8988T (cell line): ENCODE measurements at regions not wholly inside any gene's neighbourhood (a gene's known extent, or its start where the extent isn't known, plus 50 kb on each side); places are given as distances from the start of the nearest gene placed in this dataset.
"Not testable (repeated sequence)": the region's sequence is repeated elsewhere in the genome, so short reads cannot be mapped to it uniquely, and the experiment has no call there.

Source experiments
- DNase-seq: peaks from one replicate; pipeline ENCODE4 v3.0.0; 2011

DNA sequence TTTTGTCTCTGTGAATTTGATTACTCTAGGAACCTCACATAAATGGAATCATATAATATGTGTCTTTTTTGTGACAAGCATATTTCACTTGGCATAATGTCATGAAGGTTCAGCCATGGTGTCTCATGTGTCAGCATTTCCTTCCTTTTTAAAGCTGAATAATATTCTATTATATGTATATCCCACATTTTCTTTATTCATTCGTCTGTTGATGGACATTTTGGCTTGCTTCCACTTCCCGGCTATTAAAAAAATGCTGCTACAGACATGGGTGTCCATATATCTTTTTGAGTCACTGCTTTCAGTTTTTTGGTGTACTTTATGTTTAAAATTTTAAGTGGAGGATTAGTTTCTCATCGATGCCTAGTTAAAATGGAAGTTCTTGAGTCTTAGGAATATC is 59.8 kb upstream of the C5orf63 start:
- no peak for DNase-seq

DNA sequence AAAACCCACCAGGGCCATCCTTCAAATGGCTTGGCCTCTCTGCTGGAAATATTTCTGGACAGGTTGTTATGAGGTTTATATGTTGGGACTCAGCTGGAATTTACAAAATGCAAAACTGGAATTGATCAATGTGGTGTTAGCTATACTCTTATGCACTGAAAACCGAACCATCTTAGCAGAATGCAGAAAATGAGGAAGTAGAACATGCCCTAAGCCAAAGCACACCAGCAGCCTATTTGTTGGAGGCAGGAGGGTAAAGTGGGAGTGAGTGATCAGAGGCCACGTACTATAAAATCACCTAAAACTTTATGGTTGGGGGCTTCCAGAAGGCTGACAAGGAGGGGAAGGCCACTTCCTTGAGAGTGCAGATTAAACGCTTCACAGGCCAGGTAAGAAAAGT is 63.6 kb upstream of the C5orf63 start:
- no peak for DNase-seq

DNA sequence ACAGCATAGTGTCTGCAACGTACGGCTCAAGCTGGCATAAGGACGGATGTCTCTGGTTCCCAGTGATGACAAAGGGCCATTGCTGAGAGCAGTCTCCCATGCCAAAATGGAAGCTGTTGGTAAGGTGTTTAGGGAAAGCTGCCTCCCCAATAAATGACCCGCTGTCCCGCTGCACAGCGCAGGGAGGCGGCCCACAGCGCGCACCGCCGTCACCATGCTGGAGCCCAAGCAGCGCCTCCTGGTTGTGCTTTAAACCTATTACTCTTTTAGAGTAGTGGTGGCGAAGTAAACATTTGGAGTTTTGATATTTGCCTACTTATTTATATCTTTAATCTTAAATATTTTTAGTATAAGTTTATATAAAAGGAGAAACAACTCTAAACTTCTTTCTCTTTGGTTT is 70.4 kb upstream of the C5orf63 start:
- DNase-seq = no peak

DNA sequence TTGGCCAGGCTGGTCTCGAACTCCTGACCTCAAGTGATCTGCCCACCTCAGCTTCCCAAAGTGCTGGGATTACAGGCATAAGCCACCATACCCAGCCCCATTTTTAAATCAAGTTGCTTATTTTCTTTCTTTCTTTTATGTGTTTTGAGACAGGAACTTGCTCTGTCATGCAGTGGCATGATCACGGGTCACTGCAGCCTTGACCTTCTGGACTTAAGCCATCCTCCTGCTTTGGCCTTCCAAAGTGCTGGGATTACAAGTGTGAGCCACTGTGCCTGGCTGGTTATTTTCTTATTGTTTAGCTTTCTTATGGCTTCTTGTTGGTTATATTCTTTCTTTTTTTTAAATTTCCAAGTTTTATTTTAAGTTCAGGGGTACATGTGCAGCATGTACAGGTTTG is 79.7 kb upstream of the C5orf63 start:
- no peak for DNase-seq

DNA sequence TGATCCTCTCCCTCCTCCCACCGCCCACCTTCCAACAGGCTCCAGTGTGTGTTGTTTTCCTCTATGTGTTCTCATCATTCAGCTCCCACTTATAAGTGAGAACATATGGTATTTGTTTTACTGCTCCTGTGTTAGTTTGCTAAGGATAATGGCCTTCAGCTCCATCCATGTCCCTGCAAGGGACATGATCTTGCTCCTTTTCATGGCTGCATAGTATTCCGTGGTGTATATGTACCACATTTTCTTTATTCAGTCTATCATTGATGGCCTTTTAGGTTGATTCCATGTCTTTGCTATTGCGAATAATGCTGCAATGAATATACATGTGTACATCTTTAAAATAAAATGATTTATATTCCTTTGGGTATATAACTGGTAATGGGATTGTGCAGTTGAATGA is 80.2 kb upstream of the C5orf63 start:
- no peak for DNase-seq

DNA sequence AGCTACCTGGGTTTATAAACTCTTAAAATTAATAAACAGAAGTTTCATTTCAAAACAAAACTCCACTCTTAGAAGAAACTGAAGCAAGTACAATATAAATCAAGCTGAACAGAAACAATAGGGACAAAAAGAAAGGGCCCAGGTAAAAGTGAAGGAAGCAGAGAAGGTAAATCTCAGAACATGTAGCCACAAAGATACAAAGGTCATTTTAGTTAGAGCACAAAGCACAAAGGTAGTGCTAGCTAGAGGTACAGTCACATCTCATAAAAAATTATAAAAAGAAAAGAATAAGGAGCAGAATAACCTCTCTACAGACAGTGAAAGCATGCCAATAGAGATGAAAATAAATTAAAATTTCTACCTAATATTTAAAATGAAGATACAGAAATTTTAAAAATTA is 90.4 kb upstream of the C5orf63 start:
- no peak for DNase-seq

DNA sequence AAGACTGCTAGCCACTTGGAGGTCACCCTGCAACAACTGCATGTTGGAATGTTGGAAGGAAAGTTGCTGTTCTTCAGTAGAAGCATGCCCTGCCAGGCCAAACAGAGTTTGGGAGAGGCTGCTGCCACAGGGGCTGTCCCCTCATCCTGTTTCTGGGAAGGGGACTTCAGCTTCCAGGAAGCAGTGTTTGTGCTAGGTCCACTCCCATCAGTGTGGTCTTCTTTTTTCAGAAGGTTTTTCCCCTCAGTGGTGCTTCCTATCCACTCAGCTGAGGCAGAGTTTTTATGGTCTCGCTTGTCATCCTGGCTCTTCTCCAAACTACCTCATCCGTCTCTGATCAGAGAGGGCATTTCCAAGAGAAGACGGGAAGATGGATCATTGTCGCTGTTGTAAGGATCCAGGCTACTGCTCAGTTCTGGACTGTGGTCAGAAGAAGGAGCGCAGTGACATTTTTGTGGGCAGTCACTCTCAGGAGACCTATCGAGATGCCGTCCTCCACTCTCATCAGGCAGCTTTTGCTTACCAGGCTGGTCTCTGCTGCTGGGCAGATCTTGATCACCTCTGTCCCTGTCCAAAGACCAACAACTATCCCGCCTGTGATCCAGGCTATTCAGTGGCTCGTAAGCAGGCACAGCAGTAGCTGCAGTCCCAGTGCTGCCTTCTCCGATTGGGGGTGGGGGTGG is 97.8 kb upstream of the C5orf63 start:
- DNase-seq = no peak

DNA sequence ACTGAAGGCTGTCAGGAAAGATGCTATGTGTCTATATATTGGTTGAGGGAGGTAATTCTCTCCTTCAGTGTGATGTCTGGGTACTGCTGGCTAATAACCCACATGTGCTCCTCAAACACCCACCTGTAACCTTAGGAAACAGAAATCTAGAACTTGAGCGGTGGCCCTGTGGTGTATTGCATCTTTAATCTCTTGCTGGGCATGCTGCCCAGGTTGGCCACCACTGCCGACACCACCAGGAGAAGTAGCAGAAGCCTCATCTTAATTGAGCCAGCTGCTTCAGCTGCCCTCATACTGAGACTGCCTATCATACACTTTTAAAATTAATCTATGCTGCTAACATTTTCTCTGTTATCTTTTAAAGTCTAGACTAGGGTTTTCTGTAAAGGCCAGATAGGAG is 103.5 kb upstream of the C5orf63 start:
- no peak for DNase-seq

DNA sequence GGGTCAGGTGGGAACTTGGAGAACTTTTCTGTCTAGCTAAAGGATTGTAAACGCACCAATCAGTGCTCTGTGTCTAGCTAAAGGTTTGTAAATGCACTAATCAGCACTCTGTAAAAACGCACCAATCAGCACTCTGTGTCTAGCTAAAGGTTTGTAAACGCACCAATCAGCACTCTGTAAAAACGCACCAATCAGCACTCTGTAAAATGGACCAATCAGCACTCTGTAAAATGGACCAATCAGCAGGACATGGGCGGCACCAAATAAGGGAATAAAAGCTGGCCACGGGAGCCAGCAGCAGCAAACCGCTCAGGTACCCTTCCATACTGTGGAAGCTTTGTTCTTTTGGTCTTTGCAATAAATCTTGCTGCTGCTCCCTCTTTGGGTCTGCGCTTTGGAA is 108.0 kb upstream of the MEGF10 start:
- not testable (repeated sequence) for DNase-seq

DNA sequence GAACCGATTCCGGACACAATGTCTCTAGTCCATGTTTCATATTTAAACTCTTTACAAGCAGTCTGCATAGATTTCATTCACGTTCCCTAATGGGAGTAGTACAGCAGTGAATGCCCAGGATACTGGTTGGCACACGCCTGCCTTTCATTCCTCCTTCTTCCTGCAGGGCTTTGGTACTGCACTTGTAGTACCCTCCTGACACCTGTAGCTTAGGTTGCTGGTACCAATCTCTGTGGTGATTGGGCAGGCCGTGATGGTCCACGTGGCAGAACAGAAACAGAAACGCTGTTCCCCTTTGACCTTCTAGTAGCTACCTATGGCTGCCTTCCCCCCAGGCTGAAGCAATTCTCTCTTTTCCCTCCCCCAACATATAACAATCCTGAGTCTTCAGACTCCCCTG is 107.3 kb upstream of the MEGF10 start:
- no peak for DNase-seq

DNA sequence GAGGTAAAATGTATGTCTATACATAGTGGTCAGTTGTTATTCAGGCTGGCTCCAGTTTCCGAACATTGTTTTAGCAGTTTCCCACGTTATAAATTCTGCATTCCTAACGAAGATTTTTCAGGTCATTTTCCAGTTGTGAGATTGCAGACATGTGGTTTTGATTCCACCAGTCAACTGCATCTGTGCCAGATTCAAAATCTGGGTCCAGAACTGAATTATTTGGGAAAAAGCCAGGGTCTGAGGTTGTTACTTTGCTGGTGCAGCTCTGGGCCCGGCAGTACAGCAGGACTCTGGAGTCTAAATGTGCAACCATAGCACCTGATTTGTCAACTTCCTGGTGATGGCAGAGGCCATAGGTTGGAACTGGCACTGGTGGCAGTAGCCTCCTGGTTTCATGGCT is 105.7 kb upstream of the MEGF10 start:
- no peak for DNase-seq

DNA sequence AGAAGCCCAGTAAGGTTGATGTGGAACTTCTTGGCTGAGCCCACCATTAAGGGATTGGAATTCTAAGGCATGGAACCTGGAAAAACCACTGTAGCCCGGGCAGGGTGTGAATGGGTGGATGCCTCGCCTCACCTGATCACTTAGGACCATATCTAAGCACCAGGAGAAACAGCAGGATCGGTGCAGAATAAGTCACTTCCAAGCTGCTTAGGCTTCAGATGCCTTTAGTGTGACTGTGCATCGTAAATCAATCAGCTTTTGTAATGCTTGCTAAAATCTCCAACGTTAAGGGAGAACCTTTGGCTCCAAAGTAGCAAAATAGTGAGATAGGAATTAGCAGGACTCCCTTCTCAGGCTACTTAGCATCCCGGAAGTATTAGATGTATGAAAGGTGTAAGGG is 103.9 kb upstream of the MEGF10 start:
- no peak for DNase-seq

DNA sequence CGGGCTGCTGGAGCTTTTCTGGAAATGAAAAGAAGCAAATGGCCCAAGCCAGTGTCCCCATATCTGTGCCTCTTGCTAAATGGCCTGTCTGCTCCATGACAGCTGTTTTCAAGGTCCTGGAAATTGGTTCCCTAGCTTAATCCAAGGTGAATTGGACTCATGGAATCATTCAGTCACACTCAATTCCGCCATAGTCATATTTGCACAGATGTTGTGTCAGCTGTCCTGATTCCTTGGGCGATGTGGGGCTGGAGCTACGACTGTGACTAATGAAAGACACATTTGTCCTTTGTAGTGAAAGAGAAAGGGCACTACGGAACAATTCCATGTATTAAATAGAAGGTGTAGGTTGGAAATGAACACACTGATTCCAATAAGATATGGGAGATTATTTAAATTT is 102.9 kb upstream of the MEGF10 start:
- no peak for DNase-seq

DNA sequence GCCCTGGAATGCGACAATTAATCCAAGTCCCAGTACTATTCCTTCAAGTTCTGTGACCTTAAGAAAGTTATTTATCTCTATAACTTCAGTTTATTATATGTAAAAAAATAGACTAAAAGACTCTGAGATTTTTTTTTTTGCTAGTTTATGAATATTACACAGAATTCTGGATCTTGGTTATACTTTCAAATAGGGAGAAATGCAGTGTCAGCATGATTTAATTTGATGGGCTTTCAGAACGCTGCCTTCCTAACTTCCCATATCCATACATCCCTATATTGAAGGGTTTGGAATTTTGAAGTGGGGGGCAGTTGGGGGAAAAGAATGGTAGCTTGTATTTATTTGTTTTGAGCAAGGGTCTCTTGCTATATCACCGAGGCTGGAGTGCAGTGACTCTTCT is 98.4 kb upstream of the MEGF10 start:
- DNase-seq = no peak

DNA sequence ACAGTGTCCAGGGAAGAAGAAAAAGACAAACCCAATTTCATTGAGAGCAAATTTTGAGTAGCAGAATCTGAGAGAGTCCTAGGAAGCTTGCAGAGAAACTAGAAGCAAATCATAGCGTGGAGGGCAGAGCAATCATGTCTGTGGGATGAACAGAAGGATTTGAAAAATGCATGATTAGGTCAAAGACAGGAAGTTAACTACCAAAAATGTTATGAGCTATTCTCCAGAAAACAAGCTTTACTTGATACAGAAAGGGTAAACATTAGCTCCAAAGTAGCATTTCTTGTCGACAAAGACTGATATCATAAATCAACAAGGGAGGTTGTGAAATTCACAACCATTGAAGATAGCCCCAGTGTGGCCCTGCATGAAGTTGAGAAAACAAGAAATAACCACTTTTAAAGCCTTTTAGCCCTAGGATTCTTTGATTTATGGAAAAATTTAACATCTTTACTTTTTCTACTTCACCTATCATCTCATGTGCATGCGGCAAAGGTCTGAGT is 97.7 kb upstream of the MEGF10 start:
- no peak for DNase-seq

DNA sequence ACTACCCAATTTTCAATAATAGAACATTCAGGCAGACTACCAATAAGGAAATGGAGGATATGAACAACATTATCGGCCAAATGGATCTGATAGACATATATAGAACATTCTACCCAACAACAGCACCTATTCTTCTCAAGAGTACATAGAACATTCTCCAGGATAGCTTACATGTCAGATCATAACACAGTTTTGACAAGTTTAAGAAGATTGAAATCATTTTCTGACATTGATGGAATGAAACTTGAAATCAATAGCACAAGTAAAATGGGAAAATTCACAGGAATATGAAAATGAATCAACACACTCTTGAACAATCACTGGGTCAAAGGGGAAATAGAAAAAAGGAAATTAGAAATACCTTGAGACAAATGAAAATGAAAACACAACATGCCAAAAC is 94.6 kb upstream of the MEGF10 start:
- DNase-seq = no peak

DNA sequence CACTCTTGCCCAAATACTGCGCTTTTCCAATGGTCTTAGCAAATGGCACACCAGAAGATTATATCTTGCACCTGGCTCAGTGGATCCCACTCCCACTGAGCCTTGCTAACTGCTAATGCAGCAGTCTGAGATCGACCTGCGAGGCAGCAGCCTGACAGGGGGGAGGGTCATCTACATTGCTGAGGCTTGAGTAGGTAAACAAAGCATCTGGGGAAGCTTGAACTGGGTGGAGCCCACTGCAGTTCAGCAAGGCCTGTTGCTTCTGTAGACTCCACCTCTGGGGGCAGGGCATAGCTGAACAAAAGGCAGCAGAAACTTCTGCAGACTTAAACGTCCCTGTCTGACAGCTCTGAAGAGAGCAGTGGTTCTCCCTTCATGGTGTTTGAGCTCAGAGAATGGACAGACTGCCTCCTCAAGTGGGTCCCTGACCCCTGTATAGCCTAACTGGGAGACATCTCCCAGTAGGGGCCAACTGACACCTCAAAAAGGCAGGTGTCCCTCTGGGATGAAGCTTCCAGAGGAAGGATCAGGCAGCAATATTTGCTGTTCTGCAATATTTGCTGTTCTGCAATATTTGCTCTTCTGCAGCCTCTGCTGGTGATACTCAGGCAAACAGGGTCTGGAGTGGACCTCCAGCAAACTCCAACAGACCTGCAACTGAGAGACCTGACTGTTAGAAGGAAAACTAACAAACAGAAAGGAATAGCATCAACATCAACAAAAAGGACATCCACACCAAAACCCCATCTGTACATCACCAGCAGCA is 93.0 kb upstream of the MEGF10 start:
- not testable (repeated sequence) for DNase-seq

DNA sequence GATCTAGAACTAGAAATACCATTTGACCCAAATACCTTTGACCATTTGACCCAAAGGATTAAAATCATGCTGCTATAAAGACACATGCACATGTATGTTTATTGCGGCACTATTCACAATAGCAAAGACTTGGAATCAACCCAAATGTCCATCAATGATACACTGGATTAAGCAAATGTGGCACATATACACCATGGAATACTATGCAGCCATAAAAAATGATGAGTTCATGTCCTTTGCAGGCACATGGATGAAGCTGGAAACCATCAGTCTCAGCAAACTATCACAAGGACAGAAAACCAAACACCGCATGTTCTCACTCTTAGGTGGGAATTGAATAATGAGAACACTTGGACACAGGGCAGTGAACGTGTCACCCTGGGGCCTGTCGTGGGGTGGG is 87.9 kb upstream of the MEGF10 start:
- DNase-seq = not testable (repeated sequence)

DNA sequence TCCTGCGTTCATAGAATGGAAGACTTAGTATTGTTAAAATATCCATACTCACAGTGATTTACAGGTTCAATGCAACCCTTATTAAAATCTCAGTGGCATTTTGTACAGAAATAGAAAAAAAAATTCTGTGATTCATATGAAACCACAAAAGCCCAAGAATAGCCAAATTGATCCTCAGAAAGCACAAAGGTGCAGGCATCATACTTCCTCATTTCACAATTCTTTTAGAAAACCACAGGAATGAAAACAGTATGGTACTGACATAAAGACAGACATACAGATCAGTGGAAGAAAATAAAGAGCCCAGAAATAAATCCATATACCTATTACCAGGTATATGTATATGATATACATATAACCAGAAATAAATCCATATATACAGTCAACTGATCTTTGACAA is 86.8 kb upstream of the MEGF10 start:
- DNase-seq = no peak

DNA sequence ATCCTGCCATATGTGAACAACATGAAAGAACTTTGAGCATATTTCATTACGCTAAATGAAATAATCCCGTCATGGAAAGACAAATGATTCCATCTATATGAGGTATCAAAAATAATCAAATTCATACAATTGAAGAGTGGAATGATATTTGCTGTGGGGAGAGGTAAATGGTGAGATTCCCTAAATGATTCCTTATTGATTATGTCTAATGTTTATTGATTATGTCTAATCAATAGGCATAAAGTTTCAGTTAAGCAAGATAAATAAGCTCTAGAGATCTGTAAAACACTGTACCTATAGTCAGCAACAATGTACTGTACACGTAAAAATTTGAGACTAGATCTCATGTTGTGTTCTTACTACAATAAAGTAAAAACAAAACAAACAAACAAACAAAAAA is 85.4 kb upstream of the MEGF10 start:
- no peak for DNase-seq

DNA sequence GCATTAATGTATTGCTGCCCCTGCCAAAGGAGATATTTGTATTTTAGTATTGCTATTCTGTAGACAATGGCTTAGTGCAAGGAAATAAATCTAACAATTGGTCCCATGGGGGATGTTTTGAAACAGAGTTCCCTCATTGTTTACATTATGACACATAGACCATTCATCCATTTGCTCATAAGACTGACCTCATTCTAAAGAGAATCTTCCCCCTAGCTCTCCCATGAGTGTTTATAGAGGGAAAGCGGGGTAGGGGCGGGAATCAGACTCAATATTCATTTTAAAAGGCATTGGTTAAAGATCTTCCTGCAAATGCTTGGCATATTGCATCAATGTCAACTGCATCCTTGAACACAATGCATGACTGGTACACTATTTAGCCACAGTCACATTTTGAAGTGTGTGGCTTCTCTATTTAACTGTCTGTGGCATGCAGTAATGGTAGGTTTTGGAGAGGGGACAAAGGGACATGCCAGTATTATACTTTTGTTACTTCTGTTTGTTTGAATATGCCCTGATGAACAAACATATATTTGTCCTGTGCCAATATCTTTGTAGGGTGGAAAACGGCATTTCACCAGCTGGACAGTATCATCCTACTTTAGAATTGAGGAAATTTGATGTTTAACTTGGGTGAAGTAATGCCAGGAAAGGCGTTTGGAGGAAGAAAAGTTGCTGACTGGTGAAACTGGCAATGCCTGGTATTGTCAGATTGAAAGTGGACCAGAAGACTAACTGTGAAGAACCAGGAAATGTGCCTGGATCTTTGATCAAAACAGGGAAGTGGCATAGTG is 84.1 kb upstream of the MEGF10 start:
- no peak for DNase-seq

DNA sequence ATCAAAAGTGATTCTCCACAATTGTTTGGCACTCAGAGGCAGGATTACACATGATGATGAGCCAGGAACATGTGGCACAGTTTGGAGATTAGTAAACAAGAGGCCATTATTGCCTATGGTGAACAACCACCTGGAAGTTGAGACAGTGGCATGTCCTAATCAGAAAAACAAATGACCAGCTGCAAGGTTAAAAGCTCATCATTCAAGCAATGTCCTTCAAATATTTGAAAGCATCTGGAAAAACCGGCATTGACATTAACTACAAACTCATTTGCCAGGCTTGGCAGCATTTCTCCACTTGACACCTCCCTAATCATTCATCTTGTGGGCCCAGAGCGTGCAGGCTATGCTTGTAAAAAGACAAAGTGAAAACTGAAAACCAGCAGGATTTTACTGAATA is 80.6 kb upstream of the MEGF10 start:
- DNase-seq = no peak

DNA sequence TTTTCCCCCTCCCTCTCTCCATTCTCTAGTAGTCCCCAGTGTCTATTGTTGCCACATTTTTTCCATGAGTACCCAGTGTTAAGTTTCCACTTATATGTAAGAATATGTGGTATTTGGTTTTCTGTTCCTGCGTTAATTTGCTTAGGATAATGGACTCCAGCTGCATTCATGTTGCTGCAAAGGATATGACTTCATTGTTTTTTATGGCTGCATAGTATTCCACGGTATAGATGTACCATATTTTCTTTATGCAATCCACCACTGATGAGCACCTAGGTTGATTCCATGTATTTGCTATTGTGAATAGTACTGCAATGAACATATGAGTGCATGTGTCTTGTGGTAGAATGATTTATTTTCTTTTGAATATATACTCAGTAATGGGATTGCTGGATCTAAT is 77.4 kb upstream of the MEGF10 start:
- no peak for DNase-seq

DNA sequence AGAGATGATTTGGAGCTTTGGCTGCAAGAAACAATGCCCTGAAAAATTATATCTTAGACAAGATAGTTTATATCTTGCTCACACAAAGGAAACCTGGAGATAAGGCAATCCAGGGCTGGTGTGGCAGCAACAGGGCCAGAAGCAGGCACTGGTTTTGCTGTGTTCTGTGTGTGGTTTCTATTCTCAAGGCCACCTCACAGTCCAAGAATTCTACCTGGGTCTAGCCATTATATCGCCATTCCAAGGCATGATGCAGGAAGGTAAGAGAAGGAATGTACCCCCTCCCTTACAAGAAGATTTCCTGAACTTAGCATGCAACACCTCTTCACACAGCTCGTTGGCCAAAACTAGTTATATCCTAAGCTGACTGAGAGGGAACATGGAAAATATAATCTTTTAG is 74.5 kb upstream of the MEGF10 start:
- no peak for DNase-seq
